Stomach (tissue), 8 donors: ENCODE measurements at regions not wholly inside any gene's neighbourhood (a gene's known extent, or its start where the extent isn't known, plus 50 kb on each side); places are given as distances from the start of the nearest gene placed in this dataset.

Source experiments
- DNase-seq, 2 donors: peaks; one replicate each; pipeline versions ENCODE4 v3.0.0 to v3.0.0-alpha.2; 2013 to 2019
- H3K27ac ChIP-seq, 5 donors: fragments of 200-600 bp in 4 of 5; sonication (generic) in 4 of 5; one replicate each; pipeline ENCODE4 v1.5.1; 2013 to 2019; ENCODE audit warnings: mild to moderate bottlenecking in 1 of 5, moderate library complexity in 1 of 5
- H3K27me3 ChIP-seq, 3 donors: fragments of 200-600 bp; sonication (generic); one replicate each; pipeline ENCODE4 v1.5.1; 2017 to 2019; ENCODE audit warnings: mixed run types in 1 of 3
- H3K36me3 ChIP-seq, 4 donors: fragments of 200-600 bp; sonication (generic); 1 replicate in 3 of 4; 2 replicates in 1 of 4; pipeline ENCODE4 v1.5.1; 2016 to 2019
- H3K4me1 ChIP-seq, 4 donors: fragments of 200-600 bp; sonication (generic); one replicate each; pipeline ENCODE4 v1.5.1; 2016 to 2019
- H3K4me3 ChIP-seq, 4 donors: fragments of 200-600 bp; sonication (generic) in 3 of 4; one replicate each; pipeline ENCODE4 v1.5.1; 2016 to 2019; ENCODE audit warnings: mild to moderate bottlenecking in 1 of 4
- H3K9me3 ChIP-seq, 4 donors: fragments of 200-600 bp; sonication (generic); one replicate each; pipeline ENCODE4 v1.5.1; 2016 to 2019
- CTCF ChIP-seq, 7 experiments: fragments of 450-650 bp in 4 of 7; fragments of 200-600 bp in 3 of 7; sonication (generic) in 3 of 7; IDR thresholded peaks; one replicate each; pipeline ENCODE4 v1.5.1; 2016 to 2019; ENCODE audit warnings: antibody characterized with exemption in 7 of 7, control low read depth in 2 of 7, mild to moderate bottlenecking in 1 of 7
- EP300 ChIP-seq: sonication (generic); formaldehyde crosslinking; IDR thresholded peaks from one replicate; pipeline ENCODE4 v1.6.1; 2017; ENCODE audit warnings: antibody characterized with exemption
- POLR2A ChIP-seq, 4 donors: fragments of 450-650 bp; IDR thresholded peaks; one replicate each; pipeline ENCODE4 v1.6.1; 2016; ENCODE audit warnings: antibody characterized with exemption in 4 of 4, control low read depth in 2 of 4, mild to moderate bottlenecking in 1 of 4, moderate library complexity in 1 of 4
- POLR2AphosphoS5 ChIP-seq, 3 donors: sonication (generic); formaldehyde crosslinking; IDR thresholded peaks; one replicate each; pipeline ENCODE4 v1.6.1; 2016; ENCODE audit warnings: antibody characterized with exemption in 3 of 3
- WGBS, 5 donors: extraction: QIAGEN DNeasy Blood & Tissue Kit in 3 of 5; methylation state at CpG; one replicate each; pipeline versions ENCODE4 v1.1.5 to v1.1.7; 2013 to 2018; 5-methylcytosine and 5-hydroxymethylcytosine counted together
- intact Hi-C: fragments of 100-400 bp; cut with DNase I; formaldehyde crosslinking; loops from one replicate; pipeline ENCODE4 v1.15.1; 2023; ENCODE audit warnings: low total_unique reads
- donor health status: healthy with polysubstance abuse.
- donor health status: Bipolar disorder and iron deficiency.
- donor health status: healthy.

- no peaks in the 10 kb centered on the region for H3K9me3 ChIP-seq
- no peak overlapping the region for H3K27ac ChIP-seq
- H3K27me3 ChIP-seq: no peaks in the 10 kb centered on the region
- H3K36me3 ChIP-seq: no peaks in the 10 kb centered on the region
- intact Hi-C loops: no loop called here
- 47 to 63% (median 49%) methylated on average over 10 of the region's 10 CpGs for WGBS, 5 donors
- no peak for TF ChIP-seq POLR2AphosphoS5 (IDR thresholded peaks at IDR 0.05)
- TF ChIP-seq EP300: no peak
- no peak for TF ChIP-seq CTCF (IDR thresholded peaks at IDR 0.05)
- TF ChIP-seq POLR2A (IDR thresholded peaks at IDR 0.05): no peak
- no peaks in the 10 kb centered on the region for H3K4me1 ChIP-seq
- no peak for DNase-seq
- no peak overlapping the region for H3K4me3 ChIP-seq
Observed at GRCh38 chr15:53059273-53060043, 269.3 kb upstream of the ONECUT1 start.

GRCh38 chr15:53046153-53046790, 256.1 kb upstream of the ONECUT1 start:
- no peaks in the 10 kb centered on the region for H3K27me3 ChIP-seq
- intact Hi-C loops: no loop called here
- H3K4me3 ChIP-seq: no peak overlapping the region
- 43 to 54% (median 53%) methylated on average over 2 of the region's 2 CpGs for WGBS, 5 donors
- no peak for TF ChIP-seq CTCF (IDR thresholded peaks at IDR 0.05)
- no peak for TF ChIP-seq EP300
- no peak for TF ChIP-seq POLR2A (IDR thresholded peaks at IDR 0.05)
- no peak overlapping the region for H3K27ac ChIP-seq
- no peak for DNase-seq
- H3K9me3 ChIP-seq: peaks cover 0 to 33% (median 16%) of the 10 kb centered on the region in 4 donors
- no peaks in the 10 kb centered on the region for H3K4me1 ChIP-seq
- no peaks in the 10 kb centered on the region for H3K36me3 ChIP-seq

- H3K4me3 ChIP-seq: no peak overlapping the region
- TF ChIP-seq POLR2A (IDR thresholded peaks at IDR 0.05) (no peak), POLR2AphosphoS5 (IDR thresholded peaks at IDR 0.05) (no peak), CTCF (IDR thresholded peaks at IDR 0.05) (no peak), EP300 (no peak)
- H3K36me3 ChIP-seq: no peaks in the 10 kb centered on the region
- peaks cover 0 to 7% (median 3%) of the 10 kb centered on the region in 4 donors for H3K9me3 ChIP-seq
- H3K4me1 ChIP-seq: no peaks in the 10 kb centered on the region
- WGBS, 5 donors: 41 to 55% (median 44%) methylated on average over 6 to 7 of the region's 7 CpGs
- intact Hi-C loops: no loop called here
- peaks cover 0 to 16% (median 0%) of the 10 kb centered on the region in 3 donors for H3K27me3 ChIP-seq
- H3K27ac ChIP-seq: no peak overlapping the region
- no peak for DNase-seq
Observed at GRCh38 chr15:53038655-53038941, 248.5 kb upstream of the ONECUT1 start.

- Histone ChIP-seq H3K27me3 (peaks cover 0 to 16% (median 0%) of the 10 kb centered on the region in 3 donors), H3K36me3 (no peaks in the 10 kb centered on the region), H3K9me3 (peaks cover 0 to 7% (median 3%) of the 10 kb centered on the region in 4 donors), H3K4me3 (no peak overlapping the region), H3K27ac (no peak overlapping the region), H3K4me1 (no peaks in the 10 kb centered on the region)
- no peak for DNase-seq
- WGBS, 5 donors: 48 to 57% (median 56%) methylated on average over 14 of the region's 14 CpGs
- intact Hi-C loops: no loop called here
- TF ChIP-seq POLR2AphosphoS5 (IDR thresholded peaks at IDR 0.05) (no peak), EP300 (no peak), POLR2A (IDR thresholded peaks at IDR 0.05) (no peak), CTCF (IDR thresholded peaks at IDR 0.05) (no peak)
Observed at GRCh38 chr15:53037904-53038654, 247.9 kb upstream of the ONECUT1 start.
